H54 (cell line): ENCODE measurements at regions not wholly inside any gene's neighbourhood (a gene's known extent, or its start where the extent isn't known, plus 50 kb on each side); places are given as distances from the start of the nearest gene placed in this dataset.

Experiments
- DNase-seq: peaks from one replicate; pipeline ENCODE4 v3.0.0; 2011; ENCODE audit warnings: low spot score, mixed read lengths; ENCODE audit not compliant: insufficient read length
- FAIRE-seq: peaks from 3 replicates; lab custom pipeline; 2011; peaks lifted over from hg19 to GRCh38; lab: Jason Lieb, UNC
- POLR2A ChIP-seq: IDR thresholded peaks from 2 replicates; pipeline ENCODE4 v1.6.1; 2011; ENCODE audit warnings: low read depth, mild to moderate bottlenecking, low read length

- DNase-seq (no peak), FAIRE-seq (no peak)
- TF ChIP-seq POLR2A, result no peak
Measured at GRCh38 chr5:18098691-18099090, 464.4 kb downstream of the TAF11L14 start.

GRCh38 chr5:18099261-18099660 is 465.0 kb downstream of the TAF11L14 start:
- no peak for TF ChIP-seq POLR2A
- FAIRE-seq (no peak), DNase-seq (no peak)

GRCh38 chr5:18101532-18101931 is 467.3 kb downstream of the TAF11L14 start:
- TF ChIP-seq POLR2A, result no peak
- no peak for FAIRE-seq
- no peak for DNase-seq

GRCh38 chr5:18102733-18103132 is 468.5 kb downstream of the TAF11L14 start:
- no peak for TF ChIP-seq POLR2A
- FAIRE-seq (no peak), DNase-seq (no peak)

- FAIRE-seq (no peak), DNase-seq (no peak)
- TF ChIP-seq POLR2A, result no peak
Measured at GRCh38 chr5:18105449-18105848, 471.2 kb downstream of the TAF11L14 start.

GRCh38 chr5:18111906-18112465 is 477.7 kb downstream of the TAF11L14 start:
- no peak for FAIRE-seq
- DNase-seq, result no peak
- no peak for TF ChIP-seq POLR2A

- FAIRE-seq (no peak), DNase-seq (no peak)
- no peak for TF ChIP-seq POLR2A
Measured at GRCh38 chr5:18113721-18114120, 479.5 kb downstream of the TAF11L14 start.

GRCh38 chr5:18114151-18114757 is 480.0 kb downstream of the TAF11L14 start:
- FAIRE-seq, result no peak

GRCh38 chr5:18117968-18118367 is 483.7 kb downstream of the TAF11L14 start:
- no peak for DNase-seq
- no peak for TF ChIP-seq POLR2A
- no peak for FAIRE-seq

More at GRCh38 chr5:18114151-18114757, 480.0 kb downstream of the TAF11L14 start:
- TF ChIP-seq POLR2A, result no peak
- DNase-seq, result no peak

DNA sequence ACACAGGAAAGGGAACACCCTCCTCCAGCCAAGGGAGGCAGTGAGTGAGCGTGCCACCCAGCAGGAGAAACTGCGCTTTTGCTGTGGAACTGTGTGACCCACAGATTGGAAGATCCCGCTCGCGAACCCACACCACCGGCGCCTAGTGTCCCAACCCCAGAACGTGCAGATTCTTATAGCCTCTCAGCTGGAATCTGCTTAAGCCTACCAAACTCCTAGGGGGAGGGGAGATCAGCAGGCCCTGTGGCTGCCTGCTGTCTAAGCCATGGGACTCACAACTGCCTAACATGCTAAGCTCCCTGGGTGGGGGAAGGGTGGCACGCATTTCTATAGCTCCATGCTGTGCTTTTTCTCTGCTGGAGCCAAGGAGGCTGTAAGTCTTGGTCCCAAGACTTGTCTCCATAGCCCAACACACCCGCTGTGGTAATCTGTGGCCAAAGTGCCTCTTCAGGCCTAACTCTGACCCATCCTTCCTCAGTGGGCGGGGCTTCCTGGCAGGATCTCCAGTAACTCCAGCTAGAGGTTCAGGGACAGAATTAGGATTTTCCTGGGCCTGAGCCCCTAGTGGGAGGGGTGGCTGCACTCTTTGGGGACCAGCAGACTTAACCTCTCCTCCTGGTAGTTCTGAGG is 485.0 kb downstream of the TAF11L14 start:
- DNase-seq (no peak), FAIRE-seq (no peak)
- no peak for TF ChIP-seq POLR2A

GRCh38 chr5:18141222-18141621 is 507.0 kb downstream of the TAF11L14 start:
- DNase-seq, result no peak
- no peak for TF ChIP-seq POLR2A
- no peak for FAIRE-seq

GRCh38 chr5:18142831-18143230 is 508.6 kb downstream of the TAF11L14 start:
- TF ChIP-seq POLR2A, result no peak
- DNase-seq (no peak), FAIRE-seq (no peak)

- TF ChIP-seq POLR2A, result no peak
- no peak for DNase-seq
- no peak for FAIRE-seq
Measured at GRCh38 chr5:18152671-18153070, 518.4 kb downstream of the TAF11L14 start.

GRCh38 chr5:18158166-18158565 is 523.9 kb downstream of the TAF11L14 start:
- DNase-seq, result no peak
- no peak for FAIRE-seq
- no peak for TF ChIP-seq POLR2A

DNA sequence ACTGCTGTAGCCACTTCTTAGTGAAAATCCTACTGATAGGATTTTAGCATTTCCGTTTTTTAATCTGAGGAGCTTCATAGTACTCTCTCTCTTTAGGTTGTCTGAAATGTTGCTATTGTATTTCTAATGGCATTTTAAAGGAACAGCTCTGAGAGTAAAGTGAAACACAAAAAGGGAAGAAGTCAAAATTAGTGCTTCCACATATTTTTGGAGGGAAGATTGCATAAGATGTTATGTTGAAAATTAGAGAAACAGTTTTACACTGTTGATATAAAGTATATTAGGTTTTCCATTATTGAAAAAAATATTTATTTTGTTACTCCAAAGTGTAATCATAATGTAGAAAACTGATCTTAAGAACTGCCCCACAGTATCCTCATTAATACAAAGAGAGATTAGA is 525.1 kb downstream of the TAF11L14 start:
- DNase-seq (no peak), FAIRE-seq (no peak)
- TF ChIP-seq POLR2A, result no peak
